ENCODE measurements at regions not wholly inside any gene's neighbourhood (a gene's known extent, or its start where the extent isn't known, plus 50 kb on each side); places are given as distances from the start of the nearest gene placed in this dataset.

DNA sequence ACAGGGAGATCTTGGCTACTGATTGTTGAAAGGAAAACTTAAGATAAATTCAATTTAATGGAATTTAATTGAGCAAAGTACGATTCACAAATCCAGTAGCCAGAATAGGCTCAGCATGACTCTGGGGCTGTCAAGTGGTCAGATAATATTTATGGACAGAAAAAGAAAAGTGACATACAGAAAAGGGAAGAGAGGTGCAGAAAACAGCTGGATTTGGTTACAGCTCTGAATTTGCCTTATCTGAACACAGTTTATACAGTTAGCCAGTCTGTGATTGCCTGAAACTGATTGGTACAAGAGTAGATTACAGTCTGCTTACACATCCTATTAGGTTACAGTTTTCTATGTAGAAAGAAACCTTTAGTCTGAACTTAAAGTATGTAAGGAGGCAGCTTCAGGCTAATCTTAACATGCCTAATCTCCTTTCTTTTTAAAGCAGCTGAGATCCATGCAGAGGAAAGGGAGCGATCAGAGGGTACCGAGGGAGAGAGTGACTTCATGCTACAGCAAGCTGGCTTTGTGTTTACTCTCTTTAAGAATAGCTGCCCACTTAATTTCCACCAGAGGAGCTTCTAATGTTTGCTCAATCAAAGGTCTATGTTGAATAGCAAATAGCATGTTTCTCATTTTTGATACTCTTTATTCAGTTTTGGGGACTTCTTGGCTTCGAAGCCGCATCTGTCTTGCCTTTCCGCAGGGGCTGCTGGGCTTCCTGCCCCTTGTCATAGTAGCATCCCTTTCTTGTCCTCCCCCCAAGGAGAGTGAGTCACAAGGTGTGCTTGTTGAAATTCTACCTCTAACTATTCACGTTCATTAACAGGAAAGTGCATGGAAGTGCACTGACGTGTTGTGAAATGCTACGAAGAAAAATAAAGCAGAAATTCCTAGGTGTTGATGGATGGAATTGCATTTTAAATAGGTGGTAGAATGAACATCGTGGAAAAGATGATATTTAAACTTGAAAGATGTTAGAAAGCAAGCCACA lies 761.2 kb downstream of the TAF11L14 start:
- TF ChIP-seq, protein P1, sequence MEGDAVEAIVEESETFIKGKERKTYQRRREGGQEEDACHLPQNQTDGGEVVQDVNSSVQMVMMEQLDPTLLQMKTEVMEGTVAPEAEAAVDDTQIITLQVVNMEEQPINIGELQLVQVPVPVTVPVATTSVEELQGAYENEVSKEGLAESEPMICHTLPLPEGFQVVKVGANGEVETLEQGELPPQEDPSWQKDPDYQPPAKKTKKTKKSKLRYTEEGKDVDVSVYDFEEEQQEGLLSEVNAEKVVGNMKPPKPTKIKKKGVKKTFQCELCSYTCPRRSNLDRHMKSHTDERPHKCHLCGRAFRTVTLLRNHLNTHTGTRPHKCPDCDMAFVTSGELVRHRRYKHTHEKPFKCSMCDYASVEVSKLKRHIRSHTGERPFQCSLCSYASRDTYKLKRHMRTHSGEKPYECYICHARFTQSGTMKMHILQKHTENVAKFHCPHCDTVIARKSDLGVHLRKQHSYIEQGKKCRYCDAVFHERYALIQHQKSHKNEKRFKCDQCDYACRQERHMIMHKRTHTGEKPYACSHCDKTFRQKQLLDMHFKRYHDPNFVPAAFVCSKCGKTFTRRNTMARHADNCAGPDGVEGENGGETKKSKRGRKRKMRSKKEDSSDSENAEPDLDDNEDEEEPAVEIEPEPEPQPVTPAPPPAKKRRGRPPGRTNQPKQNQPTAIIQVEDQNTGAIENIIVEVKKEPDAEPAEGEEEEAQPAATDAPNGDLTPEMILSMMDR (IDR thresholded peaks at IDR 0.05) = no peak
- no peak for TF ChIP-seq POLR2A (IDR thresholded peaks at IDR 0.05)

Data from Peyer's patch (tissue), 4 donors.